ENCODE measurements at regions not wholly inside any gene's neighbourhood (a gene's known extent, or its start where the extent isn't known, plus 50 kb on each side); places are given as distances from the start of the nearest gene placed in this dataset. TPM values are rescaled to one million over a fixed set of nuclear protein-coding genes. Genes with fewer than 3 reads are reported as not detected.

Small RNA genes in the stretch of these regions (small RNA-seq; reads per million reads assigned to genes)
- gene AL596028.1 (not detected), gene RNA5SP210 (not detected)
